ENCODE measurements at regions not wholly inside any gene's neighbourhood (a gene's known extent, or its start where the extent isn't known, plus 50 kb on each side); places are given as distances from the start of the nearest gene placed in this dataset.

- DNase-seq (ENCODE audit: low spot score), result no peak
Measured at GRCh38 chr14:41957459-41957858, 350.8 kb downstream of the LRFN5 start.
